Peyer's patch (tissue), 4 donors: ENCODE measurements at regions not wholly inside any gene's neighbourhood (a gene's known extent, or its start where the extent isn't known, plus 50 kb on each side); places are given as distances from the start of the nearest gene placed in this dataset.
"Not testable (repeated sequence)": the region's sequence is repeated elsewhere in the genome, so short reads cannot be mapped to it uniquely, and the experiment has no call there.

Source experiments
- CTCF ChIP-seq, 6 experiments: fragments of 450-650 bp in 4 of 6; fragments of 200-600 bp in 2 of 6; sonication (generic) in 1 of 6; IDR thresholded peaks; one replicate each; pipeline ENCODE4 v1.5.1; 2017 to 2019; ENCODE audit warnings: antibody characterized with exemption in 6 of 6, mild to moderate bottlenecking in 3 of 6, moderate library complexity in 1 of 6
- POLR2A ChIP-seq, 2 donors: fragments of 450-650 bp; IDR thresholded peaks; one replicate each; pipeline ENCODE4 v1.5.1; 2017; ENCODE audit warnings: antibody characterized with exemption in 2 of 2, mild to moderate bottlenecking in 2 of 2, moderate library complexity in 2 of 2

- TF ChIP-seq CTCF, POLR2A (IDR thresholded peaks at IDR 0.05): not testable (repeated sequence)
Measured at GRCh38 chr15:24107948-24108347, 420.8 kb upstream of the NDN start.
